ENCODE measurements at regions not wholly inside any gene's neighbourhood (a gene's known extent, or its start where the extent isn't known, plus 50 kb on each side); places are given as distances from the start of the nearest gene placed in this dataset.

DNA sequence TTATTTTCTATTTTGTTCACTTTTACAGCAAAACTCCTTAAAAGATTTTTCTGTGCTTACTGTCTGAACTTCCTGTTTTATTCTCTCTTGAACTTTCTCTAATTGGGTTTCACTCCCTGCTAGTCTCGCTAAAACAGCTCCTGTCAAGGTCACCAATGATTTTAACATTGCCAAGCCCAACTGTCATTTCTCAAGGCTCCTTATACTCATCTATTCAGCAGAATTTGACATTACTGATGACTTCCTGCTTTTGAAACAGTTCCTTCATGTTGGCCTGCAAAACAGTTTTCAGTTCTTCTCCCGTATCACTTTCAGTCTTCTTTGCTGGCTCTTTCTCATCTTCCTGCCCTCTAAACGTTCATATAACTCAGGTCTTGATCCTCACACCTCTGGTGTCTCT is 268.5 kb upstream of the USP15 start:
- TF ChIP-seq CTCF (IDR thresholded peaks at IDR 0.05; ENCODE audit: poor library complexity, severe bottlenecking): no peak
- no peak for ATAC-seq (ENCODE audit: low read depth)
- H3K36me3 ChIP-seq (ENCODE audit: low read depth): no peaks in the 10 kb centered on the region
- H3K9me3 ChIP-seq (ENCODE audit: severe bottlenecking): no peaks in the 10 kb centered on the region
- DNase-seq (ENCODE audit: low spot score): no peak
- no peaks in the 10 kb centered on the region for H3K4me1 ChIP-seq (ENCODE audit: insufficient read depth, poor library complexity, severe bottlenecking)
- no peak overlapping the region for H3K4me3 ChIP-seq (ENCODE audit: severe bottlenecking)
- H3K27ac ChIP-seq (ENCODE audit: poor library complexity, severe bottlenecking): no peak overlapping the region
- H3K27me3 ChIP-seq (ENCODE audit: insufficient read depth, poor library complexity, severe bottlenecking): no peaks in the 10 kb centered on the region

GRCh38 chr12:61993734-61994345 is 266.4 kb upstream of the USP15 start:
- peak; percentile 79 for ATAC-seq (ENCODE audit: low read depth)
- no peaks in the 10 kb centered on the region for H3K4me1 ChIP-seq (ENCODE audit: insufficient read depth, poor library complexity, severe bottlenecking)
- peak; percentile 81 for TF ChIP-seq CTCF (IDR thresholded peaks at IDR 0.05; ENCODE audit: poor library complexity, severe bottlenecking)

GRCh38 chr12:61996717-61997116 is 263.5 kb upstream of the USP15 start:
- H3K9me3 ChIP-seq (ENCODE audit: severe bottlenecking): no peaks in the 10 kb centered on the region
- H3K4me1 ChIP-seq (ENCODE audit: insufficient read depth, poor library complexity, severe bottlenecking): no peaks in the 10 kb centered on the region
- DNase-seq (ENCODE audit: low spot score) (no peak), ATAC-seq (ENCODE audit: low read depth) (no peak)
- H3K27ac ChIP-seq (ENCODE audit: poor library complexity, severe bottlenecking): no peak overlapping the region
- no peaks in the 10 kb centered on the region for H3K36me3 ChIP-seq (ENCODE audit: low read depth)
- H3K4me3 ChIP-seq (ENCODE audit: severe bottlenecking): no peak overlapping the region
- TF ChIP-seq CTCF (IDR thresholded peaks at IDR 0.05; ENCODE audit: poor library complexity, severe bottlenecking): no peak
- no peaks in the 10 kb centered on the region for H3K27me3 ChIP-seq (ENCODE audit: insufficient read depth, poor library complexity, severe bottlenecking)

More at GRCh38 chr12:61993734-61994345, 266.4 kb upstream of the USP15 start:
- no peak overlapping the region for H3K4me3 ChIP-seq (ENCODE audit: severe bottlenecking)
- H3K36me3 ChIP-seq (ENCODE audit: low read depth): no peaks in the 10 kb centered on the region
- no peaks in the 10 kb centered on the region for H3K9me3 ChIP-seq (ENCODE audit: severe bottlenecking)
- H3K27ac ChIP-seq (ENCODE audit: poor library complexity, severe bottlenecking): no peak overlapping the region
- no peaks in the 10 kb centered on the region for H3K27me3 ChIP-seq (ENCODE audit: insufficient read depth, poor library complexity, severe bottlenecking)
- DNase-seq (ENCODE audit: low spot score): no peak

DNA sequence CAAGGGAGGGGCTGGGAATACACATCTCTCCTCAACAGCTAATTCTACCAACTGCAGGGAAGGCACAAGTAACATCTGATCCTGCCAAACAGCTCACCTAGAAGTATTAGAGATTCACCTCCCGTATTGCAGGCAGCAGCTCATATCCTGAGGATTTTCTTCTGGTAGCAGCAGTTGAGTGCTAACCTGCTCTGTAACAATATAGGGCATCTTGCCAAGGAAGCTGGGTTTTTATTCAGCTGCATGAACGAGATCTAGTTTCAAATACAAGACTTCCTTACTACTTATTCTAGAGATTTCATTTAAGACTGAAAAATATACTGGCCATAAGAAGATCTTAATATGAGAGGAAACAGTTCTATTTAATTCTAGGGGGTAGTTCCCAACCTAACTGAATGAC is 261.4 kb upstream of the USP15 start:
- no peak for TF ChIP-seq CTCF (IDR thresholded peaks at IDR 0.05; ENCODE audit: poor library complexity, severe bottlenecking)
- Histone ChIP-seq H3K36me3 (ENCODE audit: low read depth) (no peaks in the 10 kb centered on the region), H3K27ac (ENCODE audit: poor library complexity, severe bottlenecking) (no peak overlapping the region), H3K4me1 (ENCODE audit: insufficient read depth, poor library complexity, severe bottlenecking) (no peaks in the 10 kb centered on the region), H3K4me3 (ENCODE audit: severe bottlenecking) (no peak overlapping the region), H3K9me3 (ENCODE audit: severe bottlenecking) (no peaks in the 10 kb centered on the region), H3K27me3 (ENCODE audit: insufficient read depth, poor library complexity, severe bottlenecking) (no peaks in the 10 kb centered on the region)
- DNase-seq (ENCODE audit: low spot score) (no peak), ATAC-seq (ENCODE audit: low read depth) (no peak)

GRCh38 chr12:61999311-61999710 is 260.9 kb upstream of the USP15 start:
- Histone ChIP-seq H3K36me3 (ENCODE audit: low read depth) (no peaks in the 10 kb centered on the region), H3K27ac (ENCODE audit: poor library complexity, severe bottlenecking) (no peak overlapping the region), H3K9me3 (ENCODE audit: severe bottlenecking) (no peaks in the 10 kb centered on the region), H3K27me3 (ENCODE audit: insufficient read depth, poor library complexity, severe bottlenecking) (no peaks in the 10 kb centered on the region), H3K4me3 (ENCODE audit: severe bottlenecking) (no peak overlapping the region), H3K4me1 (ENCODE audit: insufficient read depth, poor library complexity, severe bottlenecking) (no peaks in the 10 kb centered on the region)
- DNase-seq (ENCODE audit: low spot score) (no peak), ATAC-seq (ENCODE audit: low read depth) (no peak)
- no peak for TF ChIP-seq CTCF (IDR thresholded peaks at IDR 0.05; ENCODE audit: poor library complexity, severe bottlenecking)

All from RWPE2 (cell line).